Common myeloid progenitor, CD34-positive (primary cell): ENCODE measurements at regions not wholly inside any gene's neighbourhood (a gene's known extent, or its start where the extent isn't known, plus 50 kb on each side); places are given as distances from the start of the nearest gene placed in this dataset.
A peak's percentile ranks its signal among the peaks of the same experiment; 100 is the strongest.

Experiments used
- CTCF ChIA-PET: fragments of 350-600 bp; sonication (Branson Sonifier 250); formaldehyde crosslinking; loops from one replicate; lab custom pipeline; 2021; ENCODE audit warnings: antibody characterized with exemption; lab: Charles Lee
- POLR2A ChIA-PET: fragments of 350-600 bp; sonication (Branson Sonifier 250); formaldehyde crosslinking; loops from one replicate; lab custom pipeline; 2021; ENCODE audit warnings: antibody characterized with exemption; lab: Charles Lee
- DNase-seq, 3 donors: peaks; one replicate each; pipeline versions ENCODE4 v3.0.0 to v3.0.0-alpha.2; 2013
- H3K27ac ChIP-seq, 2 experiments: 1 replicate in 1 of 2; 2 replicates in 1 of 2; pipeline ENCODE4 v1.7.0; 2013; ENCODE audit warnings: inconsistent platforms in 2 of 2, low read length in 2 of 2, mild to moderate bottlenecking in 2 of 2, low read depth in 1 of 2, moderate library complexity in 1 of 2; ENCODE audit not compliant: severe bottlenecking in 2 of 2, insufficient read depth in 1 of 2, poor library complexity in 1 of 2
- H3K27me3 ChIP-seq, 5 experiments: replicated peaks in 2 of 5; 1 replicate in 3 of 5; 2 replicates in 2 of 5; pipeline versions ENCODE4 v1.6.1 to v1.7.0; 2013; ENCODE audit warnings: low read length in 4 of 5, mild to moderate bottlenecking in 2 of 5, moderate library complexity in 2 of 5, inconsistent platforms in 1 of 5; ENCODE audit not compliant: insufficient read depth in 5 of 5, control insufficient read depth in 4 of 5
- H3K36me3 ChIP-seq, 4 experiments: 1 replicate in 2 of 4; 2 replicates in 2 of 4; pipeline versions ENCODE4 v1.6.1 to v1.7.0; 2013; ENCODE audit warnings: low read length in 3 of 4, control low read depth in 1 of 4, mild to moderate bottlenecking in 1 of 4; ENCODE audit not compliant: control insufficient read depth in 4 of 4, insufficient read depth in 4 of 4
- H3K4me1 ChIP-seq, 4 experiments: 1 replicate in 3 of 4; 2 replicates in 1 of 4; pipeline versions ENCODE4 v1.6.1 to v1.7.1; 2013; ENCODE audit warnings: low read length in 3 of 4, mild to moderate bottlenecking in 3 of 4, control low read depth in 1 of 4, inconsistent platforms in 1 of 4, moderate library complexity in 1 of 4; ENCODE audit not compliant: control insufficient read depth in 4 of 4, insufficient read depth in 4 of 4; ENCODE audit errors: control extremely low read depth in 1 of 4
- H3K4me3 ChIP-seq, 7 experiments: 1 replicate in 4 of 7; 2 replicates in 3 of 7; pipeline versions ENCODE4 v1.5.1 to v1.7.0; 2013; ENCODE audit warnings: mild to moderate bottlenecking in 7 of 7, low read length in 6 of 7, moderate library complexity in 6 of 7, inconsistent platforms in 2 of 7, low read depth in 2 of 7, control low read depth in 1 of 7; ENCODE audit not compliant: insufficient read depth in 4 of 7, control insufficient read depth in 1 of 7; ENCODE audit errors: extremely low read depth in 1 of 7
- H3K9me3 ChIP-seq, 5 experiments: 1 replicate in 4 of 5; 2 replicates in 1 of 5; pipeline versions ENCODE4 v1.6.1 to v1.7.1; 2013; ENCODE audit warnings: low read length in 4 of 5, mild to moderate bottlenecking in 2 of 5, inconsistent platforms in 1 of 5, low read depth in 1 of 5, moderate library complexity in 1 of 5; ENCODE audit not compliant: control insufficient read depth in 4 of 5, insufficient read depth in 2 of 5; ENCODE audit errors: control extremely low read depth in 1 of 5
- WGBS: methylation state at CpG from one replicate; pipeline ENCODE4 v1.1.5; 2013; ENCODE audit not compliant: insufficient coverage; 5-methylcytosine and 5-hydroxymethylcytosine counted together

DNA sequence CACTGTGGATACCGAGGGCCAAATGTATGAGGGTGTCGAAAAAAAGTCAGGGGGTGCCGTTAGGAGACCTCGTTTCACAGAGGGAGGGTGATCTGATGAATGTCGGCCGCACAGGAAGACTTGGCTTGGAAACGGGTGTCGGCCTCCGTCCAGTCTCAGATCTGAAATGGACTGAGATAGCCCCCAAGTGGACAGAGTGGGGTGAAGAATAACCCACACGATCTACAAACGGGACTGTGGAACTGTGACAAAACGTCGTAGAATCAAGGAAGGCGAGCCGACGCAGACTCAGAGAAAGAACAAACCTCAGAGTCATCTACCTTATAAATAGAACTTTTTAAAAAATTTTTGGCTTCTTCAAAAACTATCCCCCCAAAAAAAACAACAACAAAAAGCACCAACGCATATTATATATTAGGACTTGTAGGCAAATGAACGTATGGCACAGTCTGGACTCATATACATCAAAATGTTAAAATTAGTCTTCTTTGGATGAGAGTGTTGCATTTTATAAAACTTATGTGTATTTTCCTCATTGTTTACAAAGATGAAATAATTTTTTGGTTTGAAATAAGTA lies 63.8 kb upstream of the IRF2 start:
- ChIA-PET CTCF (interaction anchor here (1.0 to 4.0 kb wide), 3 partner anchors 12 to 274 kb away, joined by 3 to 28 read pairs (median 4); no protein-coding TSS in a partner anchor), POLR2A (interaction anchor here (1.5 kb wide), 1 partner anchor 274 kb away, joined by 3 read pairs; no protein-coding TSS in a partner anchor)
- no peaks in the 10 kb centered on the region for H3K9me3 ChIP-seq
- no peaks in the 10 kb centered on the region for H3K27me3 ChIP-seq
- WGBS = 0% methylated on average over 6 of the region's 18 CpGs
- peak; percentile 90 for DNase-seq
- H3K36me3 ChIP-seq = no peaks in the 10 kb centered on the region
- H3K4me1 ChIP-seq = peaks cover 21 to 48% (median 35%) of the 10 kb centered on the region in 4 experiments
- peak overlapping the region; percentile 18 to 99 (median 89) for H3K4me3 ChIP-seq
- H3K27ac ChIP-seq = peak overlapping the region; percentile 90 to 98

DNA sequence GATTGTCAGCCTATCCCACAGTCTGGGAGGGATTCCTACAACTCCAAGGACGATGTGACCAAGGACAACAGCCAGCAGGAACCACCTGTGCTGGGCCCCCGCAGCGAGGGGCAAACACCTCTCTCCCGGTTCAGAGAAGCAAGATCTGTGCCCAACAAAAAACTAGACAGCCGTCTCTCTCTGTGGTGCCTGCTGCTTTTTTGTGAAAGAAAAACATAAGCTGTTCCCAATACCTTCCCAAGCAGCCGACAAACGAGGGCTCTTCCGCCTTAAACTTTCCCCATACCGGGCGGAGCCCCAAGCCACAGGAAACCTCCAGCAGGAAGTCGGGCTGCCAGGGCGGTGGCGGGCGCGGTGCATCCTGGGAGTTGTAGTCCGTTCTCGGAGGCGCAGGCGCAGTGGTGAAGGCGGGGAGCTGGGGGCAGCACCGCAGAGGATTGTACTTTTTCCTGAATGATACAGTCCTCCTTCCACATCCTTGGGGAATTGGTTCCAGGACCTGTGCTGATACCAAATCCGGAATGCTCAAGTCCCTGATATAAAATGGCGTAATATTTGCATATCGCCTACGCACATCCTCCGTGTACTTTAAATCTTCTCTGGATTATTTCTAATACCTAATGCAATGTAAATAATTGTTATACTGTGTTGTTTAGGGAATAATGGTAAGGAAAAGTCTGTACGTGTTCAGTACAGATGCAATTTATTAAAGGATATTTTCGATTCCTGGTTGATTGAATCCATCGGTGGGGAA lies 63.1 kb upstream of the IRF2 start:
- H3K36me3 ChIP-seq = no peaks in the 10 kb centered on the region
- H3K27ac ChIP-seq = peak overlapping the region; percentile 90 to 98
- 0% methylated on average over 19 of the region's 29 CpGs for WGBS
- DNase-seq = peak; percentile 89 to 91 (median 91)
- H3K4me3 ChIP-seq = peak overlapping the region; percentile 59 to 99 (median 89)
- CTCF ChIA-PET = interaction anchor here (0.7 to 4.0 kb wide), 10 partner anchors 11 to 286 kb away, joined by 3 to 28 read pairs (median 4); no protein-coding TSS in a partner anchor
- POLR2A ChIA-PET = interaction anchor here (0.8 to 1.5 kb wide), 4 partner anchors 33 to 274 kb away, joined by 3 to 4 read pairs (median 3); partner anchors contain the start of gene IRF2
- H3K9me3 ChIP-seq = no peaks in the 10 kb centered on the region
- no peaks in the 10 kb centered on the region for H3K27me3 ChIP-seq
- peaks cover 23 to 48% (median 35%) of the 10 kb centered on the region in 4 experiments for H3K4me1 ChIP-seq

DNA sequence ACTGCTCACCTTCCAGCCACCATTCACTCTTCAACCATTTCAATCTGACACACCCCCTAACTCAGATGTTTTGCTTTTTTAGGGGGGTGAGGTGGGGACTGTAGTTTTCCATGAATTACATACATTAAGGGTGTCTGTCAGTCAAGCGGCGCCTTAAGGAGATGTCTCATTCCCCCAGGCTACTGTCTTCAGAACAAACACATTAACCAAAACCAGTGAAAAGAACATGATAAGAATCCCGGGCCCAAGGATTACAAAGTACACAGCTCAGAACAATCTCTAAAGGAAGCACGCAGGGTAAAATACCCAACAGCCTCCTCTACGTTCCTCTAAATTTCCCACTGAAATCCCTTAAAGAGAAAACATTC lies 62.5 kb upstream of the IRF2 start:
- Histone ChIP-seq H3K9me3 (no peaks in the 10 kb centered on the region), H3K27ac (peak overlapping the region; percentile 90 to 98), H3K4me3 (peak overlapping the region; percentile 59 to 99 (median 89)), H3K36me3 (no peaks in the 10 kb centered on the region), H3K4me1 (peaks cover 23 to 51% (median 35%) of the 10 kb centered on the region in 4 experiments), H3K27me3 (no peaks in the 10 kb centered on the region)
- no CpG with 5 or more reads among the region's 5 CpGs for WGBS
- CTCF ChIA-PET = interaction anchor here (0.7 to 4.0 kb wide), 10 partner anchors 11 to 285 kb away, joined by 3 to 28 read pairs (median 4); no protein-coding TSS in a partner anchor
- DNase-seq = no peak
- POLR2A ChIA-PET = interaction anchor here (0.8 to 1.5 kb wide), 4 partner anchors 33 to 273 kb away, joined by 3 to 4 read pairs (median 3); partner anchors contain the start of gene IRF2

DNA sequence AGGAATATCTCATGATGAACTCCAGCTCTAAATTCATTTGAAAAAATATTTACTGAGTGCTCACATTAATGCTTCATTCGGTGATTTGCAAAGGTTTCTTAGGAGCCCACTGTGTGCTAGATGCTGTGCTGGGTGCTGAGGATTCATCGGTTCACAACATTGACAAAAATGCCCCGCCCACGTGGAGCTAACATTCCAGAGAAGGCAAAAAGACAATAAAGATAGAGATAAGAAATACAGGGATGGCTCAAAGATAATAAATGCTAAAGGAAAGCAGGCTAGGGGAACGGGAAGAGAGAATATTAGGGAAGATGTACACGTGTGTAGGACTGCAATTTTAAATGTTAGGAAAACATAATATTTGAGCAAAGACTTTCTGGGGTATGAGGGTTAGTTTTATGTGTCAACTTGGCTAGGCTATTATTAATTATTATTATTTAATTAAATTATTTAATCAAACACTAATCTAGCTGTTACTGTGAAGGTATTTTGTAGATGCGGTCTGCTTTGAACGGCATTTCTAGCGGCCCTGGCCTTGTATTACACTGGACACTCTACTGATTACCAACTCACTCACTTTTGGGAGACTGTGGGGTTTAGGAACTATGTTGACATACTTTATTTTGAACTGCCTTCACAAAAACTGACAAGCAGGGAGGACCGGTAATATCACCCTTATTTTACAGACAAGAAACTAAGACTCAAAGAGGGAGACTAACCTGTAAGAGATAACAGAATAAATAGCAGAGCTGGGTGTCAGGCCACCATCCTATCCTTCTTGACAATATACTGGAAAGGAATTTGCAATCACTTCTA lies 61.9 kb upstream of the IRF2 start:
- H3K27ac ChIP-seq = peak overlapping the region in 1 of 2 experiments; percentile 98
- 88% methylated on average over 4 of the region's 10 CpGs for WGBS

DNA sequence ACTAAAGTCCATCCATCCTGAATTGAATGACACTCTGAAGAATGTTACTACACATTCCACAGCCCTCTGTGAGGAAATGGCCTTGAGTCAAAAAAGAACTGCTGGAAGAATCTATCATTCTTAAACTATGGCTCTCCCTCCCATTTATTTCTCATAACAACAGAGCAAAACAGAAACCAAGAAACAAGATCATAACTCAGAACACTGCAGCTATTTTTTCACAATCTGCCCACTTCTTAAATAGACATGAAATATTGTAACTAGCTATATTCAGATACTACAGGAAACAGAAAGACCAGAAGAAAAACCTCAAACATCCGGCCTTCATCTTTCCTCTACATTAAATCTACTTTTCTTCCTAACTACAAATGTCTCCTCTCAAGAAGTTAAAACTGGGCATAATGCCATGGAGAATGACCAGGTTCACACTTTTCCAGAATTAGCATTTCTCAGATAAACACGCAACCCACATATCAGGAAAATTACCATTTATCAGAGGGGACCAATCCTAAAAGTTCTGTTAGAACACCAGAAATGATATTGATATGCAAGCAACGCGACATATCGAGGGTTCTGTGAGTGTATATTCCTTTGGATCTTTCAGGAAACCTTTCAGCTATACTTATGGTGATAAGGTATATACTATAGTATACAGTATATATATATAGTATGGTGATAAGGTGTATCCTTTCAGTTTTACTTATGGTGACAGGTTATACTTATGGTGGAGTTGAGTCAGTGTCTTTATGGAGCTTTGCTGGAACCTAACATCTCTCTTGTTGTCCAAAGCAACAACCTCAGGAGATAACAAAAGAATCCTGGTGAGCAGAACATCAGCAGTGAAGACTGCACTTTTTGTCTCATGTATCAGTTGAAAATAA lies 60.4 kb upstream of the IRF2 start:
- Histone ChIP-seq H3K9me3 (no peaks in the 10 kb centered on the region), H3K4me3 (peak overlapping the region in 6 of 7 experiments; percentile 19 to 65 (median 39)), H3K4me1 (peaks cover 23 to 55% (median 35%) of the 10 kb centered on the region in 4 experiments), H3K36me3 (no peaks in the 10 kb centered on the region), H3K27me3 (no peaks in the 10 kb centered on the region), H3K27ac (peak overlapping the region in 1 of 2 experiments; percentile 85)
- 0% methylated on average over 1 of the region's 5 CpGs for WGBS
- POLR2A ChIA-PET = interaction anchor here (1.4 kb wide), 1 partner anchor 60 kb away, joined by 3 read pairs; the partner anchor contains the start of gene IRF2
- CTCF ChIA-PET = interaction anchor here (0.7 to 4.0 kb wide), 8 partner anchors 9 to 270 kb away, joined by 3 to 28 read pairs (median 4); no protein-coding TSS in a partner anchor
- DNase-seq = peak; percentile 73 to 91 (median 87)

More for the DNA sequence above, 61.9 kb upstream of the IRF2 start:
- ChIA-PET POLR2A (interaction anchor here (1.5 kb wide), 1 partner anchor 272 kb away, joined by 3 read pairs; no protein-coding TSS in a partner anchor), CTCF (interaction anchor here (1.2 to 4.0 kb wide), 7 partner anchors 11 to 272 kb away, joined by 3 to 28 read pairs (median 4); no protein-coding TSS in a partner anchor)
- H3K36me3 ChIP-seq = no peaks in the 10 kb centered on the region
- peak overlapping the region in 6 of 7 experiments; percentile 76 to 99 (median 90) for H3K4me3 ChIP-seq
- no peaks in the 10 kb centered on the region for H3K9me3 ChIP-seq
- no peaks in the 10 kb centered on the region for H3K27me3 ChIP-seq
- peaks cover 23 to 51% (median 35%) of the 10 kb centered on the region in 4 experiments for H3K4me1 ChIP-seq
- no peak for DNase-seq
